ENCODE measurements at regions not wholly inside any gene's neighbourhood (a gene's known extent, or its start where the extent isn't known, plus 50 kb on each side); places are given as distances from the start of the nearest gene placed in this dataset.
"Not testable (repeated sequence)": the region's sequence is repeated elsewhere in the genome, so short reads cannot be mapped to it uniquely, and the experiment has no call there.

DNA sequence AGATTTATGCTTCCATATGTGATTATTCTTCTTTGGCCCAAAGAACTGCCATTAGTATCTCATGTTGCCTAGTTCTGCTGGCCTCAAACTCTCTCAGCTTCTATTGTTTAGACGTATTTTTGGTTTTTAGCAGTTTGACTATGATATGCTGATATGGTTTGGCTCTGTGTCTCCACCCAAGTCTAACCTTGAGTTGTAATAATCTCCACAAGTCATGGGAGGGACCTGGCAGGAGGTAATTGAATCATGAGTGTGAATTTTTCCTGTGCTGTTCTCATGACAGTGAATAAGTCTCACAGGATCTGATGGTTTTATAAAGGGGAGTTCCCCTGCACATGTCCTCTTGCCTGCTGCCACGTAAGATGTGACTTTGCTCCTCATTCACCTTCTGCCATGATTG, 96.7 kb upstream of the ARG1 start:
- no peak overlapping the region for H3K4me3 ChIP-seq (ENCODE audit: control insufficient read depth, low read depth, low read length)
- TF ChIP-seq CTCF (conservative IDR thresholded peaks at IDR 0.05; ENCODE audit: control insufficient read depth, insufficient read depth, low read depth, low read length), result no peak
- no peak for DNase-seq (ENCODE audit: low read depth)

GRCh38 chr6:131478740-131479211, 94.2 kb upstream of the ARG1 start:
- DNase-seq (ENCODE audit: low read depth); H3K4me3 ChIP-seq (ENCODE audit: control insufficient read depth, low read depth, low read length): not testable (repeated sequence)

- no peak for DNase-seq (ENCODE audit: low read depth)
- no peak for TF ChIP-seq CTCF (conservative IDR thresholded peaks at IDR 0.05; ENCODE audit: control insufficient read depth, insufficient read depth, low read depth, low read length)
- H3K4me3 ChIP-seq (ENCODE audit: control insufficient read depth, low read depth, low read length), result no peak overlapping the region
Observed at GRCh38 chr6:131486608-131487007, 86.4 kb upstream of the ARG1 start.

DNA sequence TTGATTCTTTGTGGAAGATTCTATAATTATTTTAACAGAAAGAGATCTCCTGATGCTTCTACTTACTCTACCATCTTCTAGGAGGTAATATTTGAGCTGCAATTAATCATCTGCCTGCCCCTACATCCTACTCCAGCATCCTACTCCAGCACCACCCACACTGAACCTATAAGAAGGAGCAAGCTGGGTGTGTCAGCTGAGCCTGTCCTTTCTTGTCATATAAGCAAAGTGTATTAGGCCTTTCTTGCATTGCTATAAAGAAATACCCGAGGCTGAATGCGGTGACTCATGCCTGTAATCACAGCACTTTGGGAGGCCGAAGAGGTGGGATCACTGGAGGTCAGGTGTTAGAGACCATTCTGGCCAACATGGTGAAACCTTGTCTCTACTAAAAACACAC, 84.2 kb upstream of the ARG1 start:
- H3K4me3 ChIP-seq (ENCODE audit: control insufficient read depth, low read depth, low read length), result no peak overlapping the region
- no peak for DNase-seq (ENCODE audit: low read depth)
- no peak for TF ChIP-seq CTCF (conservative IDR thresholded peaks at IDR 0.05; ENCODE audit: control insufficient read depth, insufficient read depth, low read depth, low read length)

- H3K4me3 ChIP-seq (ENCODE audit: control insufficient read depth, low read depth, low read length), result no peak overlapping the region
- no peak for TF ChIP-seq CTCF (conservative IDR thresholded peaks at IDR 0.05; ENCODE audit: control insufficient read depth, insufficient read depth, low read depth, low read length)
Observed at GRCh38 chr6:131490441-131490840, 82.6 kb upstream of the ARG1 start.

DNA sequence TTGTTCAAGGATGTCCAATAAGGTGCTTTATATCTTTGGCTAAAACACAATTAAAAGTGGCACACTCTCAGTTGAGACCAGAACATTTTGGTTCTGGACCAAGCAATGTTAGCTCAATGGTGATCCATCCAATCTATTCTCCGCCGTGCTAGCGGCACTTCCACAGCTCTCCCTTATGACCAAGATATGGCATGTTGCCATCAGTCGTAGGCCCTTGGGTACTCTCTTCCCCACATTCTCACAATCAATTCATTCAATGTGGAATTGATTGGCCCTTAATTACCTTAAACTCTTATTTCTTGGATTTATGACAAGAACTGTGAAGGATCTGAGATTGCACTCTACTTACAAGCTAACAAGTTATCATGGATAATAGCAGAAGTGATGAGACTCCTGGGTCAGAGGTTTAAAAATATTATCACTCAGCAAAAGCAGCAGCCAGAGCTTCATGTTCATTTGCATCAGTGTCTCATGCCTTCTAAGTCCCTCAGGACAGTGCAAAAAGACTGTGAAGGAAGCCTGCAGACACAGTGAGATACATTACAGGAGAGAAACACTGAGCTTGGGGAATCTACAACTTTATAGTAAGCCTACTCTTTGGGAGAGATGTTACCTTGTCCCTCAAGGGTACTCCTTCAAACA, 80.0 kb upstream of the ARG1 start:
- DNase-seq (ENCODE audit: low read depth), result no peak
- H3K4me3 ChIP-seq (ENCODE audit: control insufficient read depth, low read depth, low read length), result no peak overlapping the region
- no peak for TF ChIP-seq CTCF (conservative IDR thresholded peaks at IDR 0.05; ENCODE audit: control insufficient read depth, insufficient read depth, low read depth, low read length)

More at GRCh38 chr6:131490441-131490840, 82.6 kb upstream of the ARG1 start:
- no peak for DNase-seq (ENCODE audit: low read depth)

DNA sequence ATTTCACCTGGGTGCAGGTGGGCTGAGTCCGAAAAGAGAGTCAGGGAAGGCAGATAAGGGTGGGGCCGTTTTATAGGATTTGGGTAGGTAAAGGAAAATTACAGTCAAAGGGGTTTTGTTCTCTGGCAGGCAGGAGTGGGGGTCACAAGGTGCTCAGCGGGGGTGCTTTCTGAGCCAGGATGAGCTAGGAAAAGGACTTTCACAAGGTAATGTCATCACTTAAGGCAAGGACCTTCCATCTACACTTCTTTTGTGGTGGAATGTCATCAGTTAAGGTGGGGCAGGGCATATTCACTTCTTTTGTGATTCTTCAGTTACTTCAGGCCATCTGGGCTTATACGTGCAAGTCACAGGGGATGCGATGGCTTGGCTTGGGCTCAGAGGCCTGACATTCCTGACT, 68.6 kb upstream of the ARG1 start:
- not testable (repeated sequence) for H3K4me3 ChIP-seq (ENCODE audit: control insufficient read depth, low read depth, low read length); DNase-seq (ENCODE audit: low read depth)

DNA sequence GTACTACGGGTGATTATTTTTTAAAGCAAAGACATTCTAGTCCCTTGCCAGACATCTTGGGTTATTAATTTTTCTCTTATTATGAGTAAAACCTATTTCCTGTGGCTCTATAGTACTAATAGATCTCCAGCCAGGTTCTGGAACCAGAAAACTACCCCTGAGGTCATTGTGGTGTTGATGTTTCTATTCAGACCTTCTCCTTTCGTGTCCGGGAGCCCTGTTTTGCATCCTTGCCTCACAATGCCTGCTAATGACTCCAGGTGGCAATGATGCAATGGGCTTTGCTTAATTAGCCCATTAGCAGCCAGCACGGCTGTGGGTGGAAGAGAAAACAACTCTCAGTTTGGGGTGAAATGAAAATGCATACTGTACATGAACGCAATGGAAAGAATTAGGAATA, 62.9 kb upstream of the ARG1 start:
- TF ChIP-seq CTCF (conservative IDR thresholded peaks at IDR 0.05; ENCODE audit: control insufficient read depth, insufficient read depth, low read depth, low read length), result no peak
- DNase-seq (ENCODE audit: low read depth), result no peak
- H3K4me3 ChIP-seq (ENCODE audit: control insufficient read depth, low read depth, low read length), result no peak overlapping the region
